ENCODE measurements at regions not wholly inside any gene's neighbourhood (a gene's known extent, or its start where the extent isn't known, plus 50 kb on each side); places are given as distances from the start of the nearest gene placed in this dataset.

DNA sequence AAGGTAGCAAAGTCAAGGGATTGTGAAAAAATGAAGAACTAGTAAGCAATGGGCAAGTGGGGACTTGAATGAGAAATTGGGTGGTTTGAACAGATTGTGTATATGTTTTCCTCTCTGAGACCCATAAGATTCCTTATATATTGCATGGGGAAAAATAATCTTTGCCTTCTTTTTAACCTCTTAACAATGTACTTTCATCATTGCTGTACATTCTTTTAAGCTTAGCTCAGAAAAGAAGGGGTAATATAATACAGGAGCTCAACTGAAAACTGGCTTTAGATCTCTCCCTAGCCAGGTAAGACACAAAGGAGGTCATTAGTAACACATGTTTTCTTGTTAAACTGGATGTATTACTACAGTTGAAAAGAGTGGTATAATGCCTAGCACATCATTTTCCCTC lies 287.2 kb downstream of the RNF144B start:
- DNase-seq: no peak

DNA sequence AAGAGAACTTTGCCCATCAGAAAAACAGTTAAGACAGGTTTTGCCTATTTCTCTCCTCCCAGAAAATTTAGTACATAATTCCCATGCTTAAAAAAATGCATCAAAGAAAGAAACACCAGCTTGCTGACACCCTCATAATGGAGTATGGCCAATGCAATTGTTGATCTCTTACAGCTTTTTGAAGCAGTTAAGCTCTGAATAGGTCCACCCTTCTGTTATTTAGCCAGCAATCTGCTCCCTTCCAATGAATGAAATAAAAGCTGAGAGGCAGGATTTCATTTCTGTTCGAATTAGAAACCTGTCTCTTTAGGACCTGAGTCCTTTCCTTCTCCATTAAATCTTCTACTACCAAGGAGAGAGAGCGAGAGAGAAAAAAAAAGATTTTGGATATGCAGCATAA lies 288.7 kb downstream of the RNF144B start:
- DNase-seq: no peak

DNA sequence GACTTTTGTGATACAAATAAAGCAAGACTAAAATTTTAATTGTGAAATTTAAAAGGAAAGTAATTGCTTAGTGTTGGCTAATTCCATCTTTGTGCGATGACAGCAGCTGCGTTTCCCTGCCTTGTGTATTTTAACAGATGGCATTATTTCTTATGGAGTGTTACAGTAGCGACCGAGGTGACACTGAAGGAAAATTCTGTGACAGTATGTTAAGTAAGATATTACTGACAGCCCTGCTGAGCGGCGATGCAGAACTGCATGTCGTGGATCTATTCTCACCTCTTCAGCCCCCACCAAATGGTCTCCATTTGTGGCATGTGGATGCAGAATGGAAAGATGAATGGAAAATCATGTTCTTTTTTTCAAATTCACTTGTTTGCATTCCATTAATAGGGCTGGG lies 289.4 kb downstream of the RNF144B start:
- DNase-seq: no peak

DNA sequence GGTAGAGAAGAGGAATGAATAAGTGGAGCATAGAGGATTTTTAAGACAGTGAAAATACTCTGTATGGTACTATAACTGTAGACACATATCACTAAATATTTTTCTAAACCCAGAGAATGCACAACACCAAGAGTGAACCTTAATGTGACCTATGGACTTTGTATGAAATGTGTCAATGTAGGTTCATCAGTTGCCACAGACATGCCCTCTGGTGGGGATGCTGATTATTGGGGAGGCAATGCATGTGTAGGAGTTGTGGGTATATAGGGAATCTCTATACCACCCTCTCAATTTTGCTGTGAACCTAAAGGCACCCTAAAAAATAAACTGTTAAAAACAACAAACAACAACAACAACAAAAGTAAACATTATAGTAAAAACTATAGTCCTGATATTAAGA lies 293.7 kb downstream of the RNF144B start:
- DNase-seq: no peak

DNA sequence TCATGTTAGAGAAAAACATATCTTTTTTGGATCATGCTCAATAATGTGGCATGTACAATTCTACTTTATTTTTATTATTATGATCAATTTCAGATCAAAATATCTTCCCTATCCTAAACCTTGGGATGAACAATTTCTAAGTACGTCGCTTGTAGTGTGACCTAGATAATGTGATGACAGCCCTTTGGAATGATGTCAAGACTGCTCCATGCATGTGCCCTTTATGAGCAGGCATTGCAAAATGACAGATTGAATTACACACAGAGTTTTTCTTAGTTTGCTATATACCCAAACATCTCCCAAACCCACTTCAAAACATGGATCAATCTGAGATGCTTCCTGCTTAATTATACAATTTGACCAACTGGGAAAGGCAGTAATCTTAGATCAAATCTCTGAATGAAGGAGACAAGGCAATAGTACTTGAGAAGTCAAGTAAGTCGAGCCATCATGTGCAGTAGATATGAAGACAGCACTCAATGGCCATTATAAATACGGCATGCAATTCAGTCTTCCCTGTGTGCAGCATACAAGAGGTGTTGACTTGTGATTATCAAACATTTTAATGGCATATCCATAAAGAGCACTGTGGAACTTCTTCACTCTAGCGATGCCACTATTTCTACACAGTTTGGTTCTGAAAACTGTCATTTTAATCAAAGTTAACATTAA lies 294.8 kb downstream of the RNF144B start:
- DNase-seq: no peak

DNA sequence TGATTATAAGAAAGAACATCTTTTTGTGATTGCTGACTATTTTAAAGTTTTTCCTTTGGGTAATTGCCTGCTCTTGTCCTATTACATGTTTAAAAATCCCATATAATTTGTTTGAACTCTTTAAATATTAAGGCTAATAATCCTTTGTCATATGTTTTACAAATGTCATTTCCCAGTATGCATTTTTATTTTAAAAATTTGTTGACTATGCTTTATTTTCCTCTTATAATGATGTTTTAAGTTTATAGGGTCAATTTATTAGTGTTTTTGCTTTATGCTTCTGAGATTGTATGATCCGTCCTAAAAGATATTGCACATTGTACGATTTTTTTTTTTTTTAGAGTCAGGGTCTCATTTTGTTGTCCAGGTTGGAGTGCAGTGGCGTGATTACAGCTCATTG lies 297.2 kb downstream of the RNF144B start:
- no peak for DNase-seq

DNA sequence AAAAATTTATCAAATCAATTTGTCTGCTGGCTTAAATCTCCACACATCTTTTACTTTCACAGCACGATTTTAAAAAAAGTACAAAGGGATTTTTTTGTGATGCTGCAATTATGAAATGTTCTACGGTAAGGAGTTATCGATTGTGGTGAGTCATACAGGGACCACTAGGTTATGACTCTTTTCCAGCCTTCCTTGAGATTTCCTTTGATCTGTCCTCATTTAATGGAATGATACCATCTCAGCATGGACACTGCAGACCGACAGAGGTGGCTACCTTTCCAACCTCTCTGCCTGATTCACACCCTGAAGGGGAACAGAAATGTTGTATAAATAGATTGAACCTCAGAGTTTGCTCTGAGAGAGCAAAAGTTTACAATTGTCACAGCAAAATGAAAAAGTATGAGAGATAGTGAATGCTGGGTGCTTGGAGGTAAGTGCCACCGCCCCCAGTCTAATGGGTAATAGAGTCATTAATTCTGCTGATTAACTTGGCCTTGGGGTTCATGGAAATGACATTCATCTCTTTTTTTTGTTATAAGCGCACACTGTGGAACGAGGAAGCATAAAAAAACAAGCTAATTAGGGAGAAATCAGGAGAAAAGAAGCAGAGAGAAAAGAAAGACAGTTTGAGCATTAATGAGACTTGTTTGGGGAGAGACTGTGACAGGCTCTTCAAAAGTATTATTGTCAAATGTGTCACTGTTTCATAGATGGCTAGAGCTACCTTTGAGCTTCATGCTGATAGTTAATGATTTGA lies 306.0 kb downstream of the RNF144B start:
- no peak for DNase-seq

DNA sequence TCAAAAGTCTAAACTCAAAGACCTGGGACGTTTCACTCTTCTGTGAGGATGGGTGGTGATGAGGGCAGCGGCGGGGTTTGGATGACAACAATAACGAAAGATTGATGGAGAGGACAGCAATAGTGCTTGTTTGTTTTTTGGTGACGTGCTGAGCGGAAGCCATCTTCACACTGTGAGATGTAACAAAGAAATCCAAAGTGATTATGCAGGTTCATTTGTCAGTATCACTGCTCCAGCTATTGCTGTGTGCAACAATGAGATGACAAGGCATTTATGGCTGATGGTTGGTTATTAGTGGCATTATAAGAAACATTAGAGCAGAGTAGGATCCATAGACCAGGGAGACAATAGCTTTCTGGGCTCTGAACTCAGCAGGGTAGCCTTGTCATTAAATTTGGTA lies 306.7 kb downstream of the RNF144B start:
- no peak for DNase-seq

DNA sequence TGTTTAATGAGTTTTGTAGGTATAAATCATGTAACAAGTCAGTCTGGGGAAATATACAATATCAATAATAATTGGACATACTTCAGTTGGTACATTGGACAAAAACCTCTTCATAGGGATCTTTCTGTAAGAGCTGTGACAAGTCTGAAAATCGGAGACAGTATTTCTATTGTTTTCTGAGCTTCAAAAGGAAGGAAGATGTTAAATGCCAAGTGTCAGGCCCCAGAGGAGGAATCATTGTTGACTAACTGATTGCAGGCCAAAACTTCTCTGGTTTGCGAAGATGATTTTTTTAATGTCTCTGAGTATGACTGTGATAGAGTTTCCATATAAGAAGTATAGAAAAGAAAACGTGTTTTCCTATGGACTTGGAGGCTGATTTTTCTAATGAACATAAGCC lies 316.4 kb downstream of the RNF144B start:
- no peak for DNase-seq

DNA sequence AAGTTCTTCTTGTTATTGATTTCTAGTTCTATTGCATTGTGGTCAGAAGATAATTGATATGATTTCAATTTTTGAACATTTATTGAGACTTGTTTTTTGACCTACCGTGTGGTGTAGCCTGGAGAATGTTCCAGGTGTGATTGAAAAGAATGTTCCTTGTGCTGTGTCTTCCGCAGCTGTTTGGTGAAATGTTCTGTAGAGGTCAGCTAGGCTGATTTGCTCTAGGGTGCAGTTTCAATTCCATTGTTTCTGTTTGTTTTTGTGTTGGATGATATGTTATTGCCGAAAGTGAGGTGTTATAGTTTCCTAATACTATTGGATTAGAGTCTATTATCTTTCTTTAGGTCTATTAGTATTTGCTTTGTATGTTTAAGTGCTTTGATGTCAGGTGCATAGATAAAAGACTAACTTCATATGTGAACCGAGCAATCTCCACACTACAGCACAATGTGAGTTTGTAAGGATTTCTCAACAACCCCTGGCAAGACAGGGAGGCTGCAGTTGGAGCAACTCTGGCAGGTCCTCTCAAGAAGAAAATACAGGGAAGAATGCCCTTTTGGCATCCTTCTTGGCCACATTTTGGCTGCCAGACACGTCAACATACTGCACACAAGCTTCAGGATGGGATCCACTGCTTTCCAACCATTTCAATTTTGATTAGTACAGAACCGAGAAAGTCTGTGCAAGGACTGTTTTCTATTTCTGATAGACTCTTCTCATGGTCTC lies 320.7 kb downstream of the RNF144B start:
- no peak for DNase-seq

DNA sequence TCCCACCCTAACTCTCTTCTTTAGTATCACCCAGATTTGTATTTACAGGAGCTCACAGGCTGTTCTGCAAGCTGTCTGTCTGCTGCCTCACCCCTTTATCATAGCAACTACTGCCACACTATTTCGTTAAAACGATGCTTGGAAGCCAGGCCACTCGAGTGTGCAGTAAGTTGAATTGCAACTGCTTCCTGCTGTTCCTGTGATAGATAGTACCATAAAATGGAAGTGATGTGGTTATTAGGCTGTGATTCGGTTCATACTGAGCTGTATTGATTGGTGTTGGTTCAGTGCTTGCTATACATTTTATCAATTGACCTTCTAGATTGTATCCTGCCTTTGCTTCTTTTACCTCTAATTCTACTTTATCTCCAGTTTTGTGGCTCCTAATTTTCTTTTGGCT lies 325.4 kb downstream of the RNF144B start:
- DNase-seq: no peak

DNA sequence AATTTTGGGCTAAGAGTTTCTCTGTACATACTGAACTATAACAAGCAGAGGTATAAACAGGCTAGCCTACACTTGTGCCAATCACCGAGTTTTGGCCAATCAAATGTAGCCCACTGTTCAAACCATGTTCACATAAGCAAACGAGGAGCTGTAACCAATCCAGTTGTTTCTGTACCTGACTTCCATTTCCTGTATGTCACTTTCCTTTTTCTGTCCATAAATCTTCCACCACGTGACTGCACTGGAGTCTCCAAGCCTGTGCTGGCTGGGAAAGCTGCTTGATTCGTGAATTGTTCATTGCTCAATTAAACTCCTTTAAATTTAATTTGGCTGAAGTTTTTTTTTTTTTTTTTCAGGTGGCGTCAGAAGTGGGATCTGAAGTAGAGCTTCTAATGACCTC lies 332.9 kb downstream of the RNF144B start:
- peak; percentile 24 for DNase-seq

DNA sequence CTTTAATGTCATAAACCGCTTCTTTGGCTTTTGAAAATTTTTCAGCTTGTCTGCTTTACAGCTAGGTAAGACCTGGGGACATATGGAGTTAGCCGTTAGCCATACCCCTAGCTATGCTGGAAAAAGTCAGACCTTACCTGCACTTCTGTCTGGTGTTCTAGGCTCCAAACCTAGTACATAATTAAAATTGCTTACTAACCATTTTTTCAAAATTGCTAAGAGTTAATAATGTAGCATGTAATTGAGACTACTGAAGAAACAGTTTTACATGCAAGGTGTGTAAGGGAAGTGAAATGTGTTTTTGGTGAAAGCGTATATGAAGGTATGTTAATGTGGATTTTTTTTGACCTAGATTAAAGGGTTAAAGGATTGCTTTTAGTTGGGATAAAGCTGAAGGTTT lies 336.9 kb downstream of the RNF144B start:
- DNase-seq: no peak

DNA sequence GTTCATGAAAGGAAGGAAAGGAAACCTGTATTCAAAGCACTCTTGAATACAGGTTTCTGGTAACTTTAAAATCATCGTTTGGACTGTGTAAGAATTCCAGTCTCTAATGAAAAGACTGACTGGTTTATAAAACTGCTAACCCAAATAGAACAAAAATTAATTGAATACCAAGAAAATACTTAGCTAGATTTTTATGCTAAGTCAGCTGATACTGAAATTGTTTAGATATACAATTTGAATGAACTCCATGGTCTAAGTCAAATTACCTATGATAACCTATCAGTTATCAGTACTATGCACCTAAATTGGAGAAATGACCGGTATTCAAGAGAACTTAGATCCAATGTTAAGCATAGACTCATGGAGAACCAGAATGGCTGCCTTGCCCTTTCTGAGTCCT lies 338.3 kb downstream of the RNF144B start:
- no peak for DNase-seq

DNA sequence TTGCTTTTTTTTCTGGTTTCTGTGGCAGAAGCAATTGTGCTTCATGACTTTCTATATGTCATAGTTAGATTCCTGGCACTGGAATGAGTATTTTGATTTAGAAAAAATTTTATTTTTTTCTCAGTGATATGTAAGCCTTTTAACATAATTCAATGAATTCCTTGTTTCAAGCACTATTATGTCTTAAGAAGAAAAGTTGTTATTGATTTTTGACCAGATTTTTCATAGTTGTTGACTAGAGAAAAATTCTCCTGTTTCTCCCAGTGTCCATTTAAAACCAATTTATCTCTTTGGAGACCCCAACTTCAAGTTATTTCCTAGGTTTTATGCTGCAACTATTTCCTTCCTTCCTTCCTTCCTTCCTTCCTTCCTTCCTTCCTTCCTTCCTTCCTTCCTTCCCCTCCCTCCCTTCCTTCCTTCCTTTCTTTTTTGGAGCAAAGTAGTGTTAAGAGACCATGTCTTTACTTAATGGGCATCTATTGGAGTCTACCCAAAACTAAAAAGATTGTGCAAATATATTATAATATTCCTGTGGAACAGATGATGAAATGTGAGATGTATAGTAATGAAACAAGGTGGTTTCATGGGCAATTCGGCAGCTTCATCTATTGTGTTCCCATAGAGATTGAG lies 346.9 kb downstream of the RNF144B start:
- DNase-seq: no peak

DNA sequence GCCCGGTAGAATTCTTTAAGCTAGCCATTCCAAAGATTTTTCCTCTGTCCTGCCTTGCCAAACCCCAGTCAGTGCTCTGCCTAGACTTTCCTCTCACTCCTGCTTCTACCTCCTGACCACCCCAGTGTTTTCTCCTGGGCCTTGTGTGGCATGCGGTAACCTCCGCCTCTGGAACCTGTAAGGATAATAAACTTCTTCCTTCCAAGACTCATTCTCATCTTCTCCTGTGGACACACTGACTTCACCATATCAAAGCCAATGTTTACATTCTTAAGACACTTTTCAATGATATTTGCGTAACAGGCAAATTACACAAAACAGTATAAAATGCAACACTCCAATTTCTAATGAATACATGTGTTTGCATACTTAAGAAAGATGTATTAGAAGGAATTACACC lies 354.6 kb downstream of the RNF144B start:
- no peak for DNase-seq

DNA sequence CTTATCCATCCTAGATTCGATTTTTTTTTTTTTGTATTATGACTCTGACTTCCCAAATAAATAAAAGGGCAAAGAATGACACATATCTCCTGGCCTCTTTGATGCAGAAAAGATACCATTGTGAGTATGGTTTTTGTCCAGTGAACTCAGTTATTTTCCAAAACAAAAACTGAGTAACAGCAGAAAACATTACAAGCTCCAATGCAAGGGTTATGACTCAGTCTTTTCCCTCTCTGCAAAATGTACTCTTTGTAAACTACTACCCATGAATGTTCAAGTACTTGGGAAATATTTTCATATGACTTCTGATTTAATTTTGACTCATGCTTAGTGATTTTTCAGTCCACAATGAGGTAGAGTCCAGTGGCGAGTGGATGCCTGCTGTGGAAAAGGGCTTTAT lies 355.3 kb downstream of the RNF144B start:
- DNase-seq: no peak

DNA sequence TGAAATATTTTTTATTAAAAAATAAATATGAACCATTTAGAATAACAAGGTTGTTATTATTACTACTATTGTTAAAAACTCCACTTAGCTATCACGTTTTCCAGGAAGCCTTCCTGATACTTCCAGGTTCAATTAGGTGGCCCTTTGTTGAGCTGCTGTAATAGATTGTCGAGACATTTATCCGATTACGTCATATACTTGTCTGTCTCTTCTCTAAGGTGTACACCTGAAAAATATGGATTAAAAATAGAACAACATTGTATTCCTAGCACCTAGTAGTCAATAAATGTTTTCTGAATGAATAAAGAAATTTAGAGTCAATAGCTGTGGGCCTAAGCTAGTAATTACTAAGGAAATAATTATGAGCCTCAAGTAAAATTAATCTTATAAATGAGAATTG lies 359.6 kb downstream of the RNF144B start:
- DNase-seq: no peak

DNA sequence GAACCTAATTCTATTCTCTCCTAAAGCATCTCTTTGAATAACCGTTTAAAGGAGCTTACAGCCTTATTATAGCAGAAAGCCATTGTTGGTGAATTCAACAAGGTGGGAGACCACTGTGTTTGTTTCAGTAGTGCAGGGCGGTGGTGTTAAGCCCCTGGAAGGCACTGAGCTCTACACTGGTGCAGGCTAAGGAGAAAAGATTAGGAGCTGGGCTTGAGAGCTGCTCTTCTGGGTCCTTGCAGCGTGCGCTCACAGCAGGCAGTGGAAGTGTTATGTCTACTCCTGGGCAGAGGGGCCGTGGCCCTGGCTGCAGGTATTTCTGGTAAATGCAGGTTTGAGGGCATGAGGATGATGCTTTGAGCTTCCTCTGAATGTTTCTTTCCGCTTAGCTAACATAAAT lies 361.2 kb downstream of the RNF144B start:
- no peak for DNase-seq

DNA sequence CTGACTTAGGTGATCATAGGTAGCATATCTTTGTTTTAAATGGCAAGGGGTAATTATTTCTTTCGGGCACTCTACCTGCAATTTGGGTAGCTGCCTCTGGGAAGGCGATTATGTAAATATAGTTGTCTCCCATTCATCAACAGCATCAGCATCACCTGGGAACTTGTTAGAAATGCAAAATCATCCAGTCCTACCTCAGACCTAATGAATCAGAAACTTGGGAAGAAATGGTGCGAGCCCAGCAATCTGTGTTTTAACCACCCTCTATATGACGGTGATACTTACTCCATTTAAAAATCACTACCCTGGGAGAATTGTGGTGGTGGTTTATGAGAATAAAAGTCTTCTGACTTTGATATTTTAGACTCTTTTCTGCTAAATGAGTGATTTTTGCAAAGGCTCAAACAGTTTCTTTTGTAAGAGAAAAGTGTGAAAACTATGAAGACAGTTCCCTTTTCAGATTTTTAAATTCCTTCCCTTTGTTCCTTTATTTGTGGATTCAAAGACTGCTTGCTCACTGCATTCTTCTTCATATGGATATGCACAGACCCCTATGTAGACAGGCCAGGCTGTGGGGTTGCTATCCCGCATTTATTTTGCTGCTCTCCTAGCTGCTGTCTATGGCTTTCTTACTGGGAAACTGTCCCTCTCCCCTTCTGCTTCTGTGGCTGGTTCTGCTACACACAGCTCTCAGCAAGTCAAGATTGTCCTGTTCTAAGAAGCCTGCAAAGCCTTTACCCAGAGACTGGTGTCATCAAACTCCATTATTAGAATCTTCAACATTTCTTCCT lies 365.3 kb downstream of the RNF144B start:
- no peak for DNase-seq

DNA sequence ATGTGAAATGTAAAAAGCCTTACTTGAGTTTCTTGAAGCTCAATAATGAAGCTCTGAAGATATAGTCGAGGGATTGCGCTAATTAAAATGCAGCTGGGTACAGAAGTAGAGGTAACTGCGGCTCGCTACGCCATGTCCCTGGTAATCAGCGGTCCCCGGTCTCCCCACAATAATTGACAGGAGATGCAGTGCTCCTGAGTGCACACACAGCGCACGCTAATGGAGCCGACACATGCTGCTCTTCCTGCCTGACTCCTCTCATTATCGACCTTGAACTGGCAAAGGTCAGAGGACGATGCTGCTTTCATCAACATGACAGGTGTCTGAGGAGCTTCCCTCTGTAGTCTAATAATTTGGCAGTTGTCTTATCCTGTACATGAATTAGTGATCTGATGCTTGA lies 365.9 kb downstream of the RNF144B start:
- DNase-seq: no peak

DNA sequence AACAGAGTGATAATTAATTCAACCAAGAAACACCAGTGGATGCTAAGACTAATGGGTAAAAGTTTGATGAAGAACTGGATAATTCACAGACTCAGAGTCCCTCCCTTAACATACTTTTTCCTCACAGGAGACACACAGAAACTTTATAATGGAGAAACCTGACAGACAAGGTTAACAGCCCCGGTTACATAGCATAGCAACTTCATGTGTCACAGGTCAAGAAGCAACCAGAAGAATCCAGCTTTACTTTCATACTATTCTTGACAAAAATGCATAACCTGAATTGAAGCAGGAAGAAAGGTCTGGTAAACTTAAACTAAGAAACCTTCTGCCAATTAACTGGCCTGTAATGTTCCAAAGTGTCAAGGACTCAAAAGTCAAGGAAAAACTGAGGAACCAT lies 375.9 kb downstream of the RNF144B start:
- DNase-seq: no peak

DNA sequence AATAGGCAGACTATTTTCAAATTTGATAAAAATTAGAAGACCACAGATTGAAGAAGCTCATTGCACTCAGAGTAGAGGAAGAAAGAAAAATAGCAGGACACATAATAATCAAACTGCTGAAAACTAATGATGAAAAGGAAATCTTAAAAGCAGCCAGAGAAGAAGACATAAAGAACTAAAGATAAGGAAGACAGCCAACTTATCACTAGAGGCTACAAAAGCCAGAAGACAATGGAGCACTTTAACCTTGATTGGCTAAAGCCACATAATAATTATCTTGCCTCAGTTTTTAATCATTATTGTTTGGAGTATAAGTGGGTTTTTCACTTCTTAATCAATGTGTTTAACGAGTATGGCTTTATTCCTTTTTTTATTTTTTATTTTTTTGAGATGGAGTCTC lies 397.6 kb downstream of the RNF144B start:
- DNase-seq: no peak

Measured in OCI-M1 (cell line).